Vagina (tissue), 2 donors: ENCODE measurements at regions not wholly inside any gene's neighbourhood (a gene's known extent, or its start where the extent isn't known, plus 50 kb on each side); places are given as distances from the start of the nearest gene placed in this dataset.

Experiments
- DNase-seq, 2 donors: peaks; one replicate each; pipeline ENCODE4 v3.0.0-alpha.2; 2017; ENCODE audit errors: extremely low spot score in 2 of 2
- H3K27ac ChIP-seq: fragments of 200-600 bp; sonication (generic); one replicate; pipeline ENCODE4 v1.5.1; 2019
- H3K27me3 ChIP-seq: fragments of 200-600 bp; sonication (generic); one replicate; pipeline ENCODE4 v1.5.1; 2019
- H3K36me3 ChIP-seq, 2 donors: fragments of 200-600 bp; sonication (generic); one replicate each; pipeline ENCODE4 v1.5.1; 2017 to 2019
- H3K4me1 ChIP-seq: fragments of 200-600 bp; sonication (generic); one replicate; pipeline ENCODE4 v1.5.1; 2019
- H3K4me3 ChIP-seq, 2 donors: fragments of 200-600 bp; sonication (generic); 1 replicate in 1 of 2; 2 replicates in 1 of 2; pipeline ENCODE4 v1.5.1; 2016 to 2019
- H3K9me3 ChIP-seq: fragments of 200-600 bp; sonication (generic); one replicate; pipeline ENCODE4 v1.5.1; 2019
- CTCF ChIP-seq, 3 experiments: fragments of 450-650 bp in 2 of 3; fragments of 200-600 bp in 1 of 3; sonication (generic) in 1 of 3; IDR thresholded peaks; one replicate each; pipeline ENCODE4 v1.5.1; 2017 to 2019; ENCODE audit warnings: antibody characterized with exemption in 3 of 3, mild to moderate bottlenecking in 2 of 3, moderate library complexity in 2 of 3
- POLR2A ChIP-seq, 2 donors: fragments of 450-650 bp; IDR thresholded peaks; one replicate each; pipeline ENCODE4 v1.6.1; 2017; ENCODE audit warnings: antibody characterized with exemption in 2 of 2, mild to moderate bottlenecking in 2 of 2, moderate library complexity in 2 of 2
- POLR2AphosphoS5 ChIP-seq, 2 donors: sonication (generic); formaldehyde crosslinking; IDR thresholded peaks; one replicate each; pipeline ENCODE4 v1.9.0; 2017; ENCODE audit warnings: antibody characterized with exemption in 2 of 2, mild to moderate bottlenecking in 2 of 2, low read depth in 1 of 2; ENCODE audit not compliant: insufficient read depth in 1 of 2
- intact Hi-C: fragments of 100-400 bp; cut with DNase I; formaldehyde crosslinking; loops from one replicate; pipeline ENCODE4 v1.15.1; 2023

GRCh38 chr21:19724081-19724480 is 1274.1 kb upstream of the NCAM2 start:
- no peaks in the 10 kb centered on the region for H3K36me3 ChIP-seq
- no peaks in the 10 kb centered on the region for H3K27me3 ChIP-seq
- H3K4me3 ChIP-seq = no peak overlapping the region
- H3K4me1 ChIP-seq = no peaks in the 10 kb centered on the region
- H3K9me3 ChIP-seq = no peaks in the 10 kb centered on the region
- no peak for DNase-seq
- intact Hi-C loops = no loop called here
- TF ChIP-seq CTCF (IDR thresholded peaks at IDR 0.05) (no peak), POLR2A (IDR thresholded peaks at IDR 0.05) (no peak), POLR2AphosphoS5 (IDR thresholded peaks at IDR 0.05; ENCODE audit: insufficient read depth in 1 of 2, low read depth in 1 of 2) (no peak)
- no peak overlapping the region for H3K27ac ChIP-seq

- Histone ChIP-seq H3K27me3 (no peaks in the 10 kb centered on the region), H3K36me3 (no peaks in the 10 kb centered on the region), H3K9me3 (no peaks in the 10 kb centered on the region), H3K4me3 (no peak overlapping the region), H3K4me1 (no peaks in the 10 kb centered on the region), H3K27ac (no peak overlapping the region)
- no peak for DNase-seq
- intact Hi-C loops = no loop called here
- no peak for TF ChIP-seq CTCF (IDR thresholded peaks at IDR 0.05)
- no peak for TF ChIP-seq POLR2A (IDR thresholded peaks at IDR 0.05)
- TF ChIP-seq POLR2AphosphoS5 (IDR thresholded peaks at IDR 0.05; ENCODE audit: insufficient read depth in 1 of 2, low read depth in 1 of 2) = no peak
These were observed 1267.0 kb upstream of the NCAM2 start for GRCh38 chr21:19731251-19731650.

- intact Hi-C loops = no loop called here
These were observed 1238.4 kb upstream of the NCAM2 start for GRCh38 chr21:19759836-19760235.

GRCh38 chr21:19767546-19767945 is 1230.7 kb upstream of the NCAM2 start:
- intact Hi-C loops = no loop called here
- Histone ChIP-seq H3K27ac (no peak overlapping the region), H3K9me3 (no peaks in the 10 kb centered on the region), H3K27me3 (no peaks in the 10 kb centered on the region), H3K36me3 (no peaks in the 10 kb centered on the region), H3K4me3 (no peak overlapping the region), H3K4me1 (no peaks in the 10 kb centered on the region)
- TF ChIP-seq POLR2A (IDR thresholded peaks at IDR 0.05) = no peak
- no peak for TF ChIP-seq CTCF (IDR thresholded peaks at IDR 0.05)
- no peak for TF ChIP-seq POLR2AphosphoS5 (IDR thresholded peaks at IDR 0.05; ENCODE audit: insufficient read depth in 1 of 2, low read depth in 1 of 2)
- no peak for DNase-seq

More at GRCh38 chr21:19759836-19760235, 1238.4 kb upstream of the NCAM2 start:
- Histone ChIP-seq H3K9me3 (no peaks in the 10 kb centered on the region), H3K4me1 (no peaks in the 10 kb centered on the region), H3K27ac (no peak overlapping the region), H3K27me3 (no peaks in the 10 kb centered on the region), H3K36me3 (no peaks in the 10 kb centered on the region), H3K4me3 (no peak overlapping the region)
- TF ChIP-seq POLR2AphosphoS5 (IDR thresholded peaks at IDR 0.05; ENCODE audit: insufficient read depth in 1 of 2, low read depth in 1 of 2) = no peak
- TF ChIP-seq POLR2A (IDR thresholded peaks at IDR 0.05) = no peak
- TF ChIP-seq CTCF (IDR thresholded peaks at IDR 0.05) = no peak
- DNase-seq = no peak

- no peak overlapping the region for H3K27ac ChIP-seq
- no peaks in the 10 kb centered on the region for H3K9me3 ChIP-seq
- H3K4me1 ChIP-seq = no peaks in the 10 kb centered on the region
- H3K27me3 ChIP-seq = no peaks in the 10 kb centered on the region
- no peak for DNase-seq
- no peak for TF ChIP-seq POLR2A (IDR thresholded peaks at IDR 0.05)
- no peak for TF ChIP-seq POLR2AphosphoS5 (IDR thresholded peaks at IDR 0.05; ENCODE audit: insufficient read depth in 1 of 2, low read depth in 1 of 2)
- no peak for TF ChIP-seq CTCF (IDR thresholded peaks at IDR 0.05)
- intact Hi-C loops = no loop called here
- no peak overlapping the region for H3K4me3 ChIP-seq
- H3K36me3 ChIP-seq = no peaks in the 10 kb centered on the region
These were observed 1226.3 kb upstream of the NCAM2 start for GRCh38 chr21:19771881-19772280.
